ENCODE measurements at regions not wholly inside any gene's neighbourhood (a gene's known extent, or its start where the extent isn't known, plus 50 kb on each side); places are given as distances from the start of the nearest gene placed in this dataset.
A peak's percentile ranks its signal among the peaks of the same experiment; 100 is the strongest.

- TF ChIP-seq CTCF (IDR thresholded peaks at IDR 0.05; ENCODE audit: insufficient read depth, missing control alignments): peak; percentile 31
- FAIRE-seq (no peak), DNase-seq (ENCODE audit: insufficient read length, low spot score) (no peak)
These were observed 155.0 kb downstream of the PRELID2 start for GRCh38 chr5:145680169-145680568.

GRCh38 chr5:145678255-145678654, 156.9 kb downstream of the PRELID2 start:
- FAIRE-seq: no peak
- TF ChIP-seq CTCF (IDR thresholded peaks at IDR 0.05; ENCODE audit: insufficient read depth, missing control alignments): no peak

GRCh38 chr5:145673786-145674185, 161.4 kb downstream of the PRELID2 start:
- DNase-seq (ENCODE audit: insufficient read length, low spot score): no peak
- no peak for FAIRE-seq
- TF ChIP-seq CTCF (IDR thresholded peaks at IDR 0.05; ENCODE audit: insufficient read depth, missing control alignments): no peak

More at GRCh38 chr5:145678255-145678654, 156.9 kb downstream of the PRELID2 start:
- DNase-seq (ENCODE audit: insufficient read length, low spot score): no peak

GRCh38 chr5:145668714-145669113, 166.4 kb downstream of the PRELID2 start:
- no peak for FAIRE-seq
- no peak for TF ChIP-seq CTCF (IDR thresholded peaks at IDR 0.05; ENCODE audit: insufficient read depth, missing control alignments)
- DNase-seq (ENCODE audit: insufficient read length, low spot score): no peak

GRCh38 chr5:145667742-145668141, 167.4 kb downstream of the PRELID2 start:
- TF ChIP-seq CTCF (IDR thresholded peaks at IDR 0.05; ENCODE audit: insufficient read depth, missing control alignments): no peak
- DNase-seq (ENCODE audit: insufficient read length, low spot score): no peak
- FAIRE-seq: no peak

- DNase-seq (ENCODE audit: insufficient read length, low spot score) (no peak), FAIRE-seq (no peak)
- no peak for TF ChIP-seq CTCF (IDR thresholded peaks at IDR 0.05; ENCODE audit: insufficient read depth, missing control alignments)
These were observed 168.6 kb downstream of the PRELID2 start for GRCh38 chr5:145666591-145666990.

- DNase-seq (ENCODE audit: insufficient read length, low spot score) (no peak), FAIRE-seq (no peak)
- TF ChIP-seq CTCF (IDR thresholded peaks at IDR 0.05; ENCODE audit: insufficient read depth, missing control alignments): no peak
These were observed 173.2 kb downstream of the PRELID2 start for GRCh38 chr5:145661737-145662485.
